GM21367 (cell line): ENCODE measurements at regions not wholly inside any gene's neighbourhood (a gene's known extent, or its start where the extent isn't known, plus 50 kb on each side); places are given as distances from the start of the nearest gene placed in this dataset.

Experiments
- ATAC-seq: cut with Tn5 transposase; IDR thresholded peaks from one replicate; pipeline ENCODE4 v1.9.1; 2021; ENCODE audit not compliant: unreplicated experiment

- no peak for ATAC-seq
Observed at GRCh38 chr1:88421997-88422396, 262.1 kb upstream of the PKN2 start.

GRCh38 chr1:88433556-88433955 is 250.5 kb upstream of the PKN2 start:
- no peak for ATAC-seq

- ATAC-seq, result no peak
Observed at GRCh38 chr1:88434836-88435235, 249.2 kb upstream of the PKN2 start.

DNA sequence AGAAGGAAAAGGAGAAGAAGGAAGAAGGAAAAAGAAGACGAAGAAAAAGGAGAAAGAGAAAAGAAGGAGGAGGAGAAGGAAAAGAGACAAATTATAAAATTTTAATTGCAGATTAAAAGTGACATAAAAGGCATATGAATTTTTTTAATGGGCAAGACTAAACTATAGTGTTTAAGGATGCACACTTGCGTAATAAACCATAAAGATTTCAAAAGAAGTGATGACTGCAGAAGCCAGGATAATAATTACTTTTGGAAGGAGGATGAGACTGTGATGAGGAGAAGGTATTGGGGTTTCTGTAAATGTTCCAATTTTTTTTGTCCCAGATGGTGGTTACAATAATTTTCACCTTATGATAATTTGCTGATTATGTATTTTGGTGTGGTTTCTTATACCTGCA is 243.1 kb upstream of the PKN2 start:
- no peak for ATAC-seq

DNA sequence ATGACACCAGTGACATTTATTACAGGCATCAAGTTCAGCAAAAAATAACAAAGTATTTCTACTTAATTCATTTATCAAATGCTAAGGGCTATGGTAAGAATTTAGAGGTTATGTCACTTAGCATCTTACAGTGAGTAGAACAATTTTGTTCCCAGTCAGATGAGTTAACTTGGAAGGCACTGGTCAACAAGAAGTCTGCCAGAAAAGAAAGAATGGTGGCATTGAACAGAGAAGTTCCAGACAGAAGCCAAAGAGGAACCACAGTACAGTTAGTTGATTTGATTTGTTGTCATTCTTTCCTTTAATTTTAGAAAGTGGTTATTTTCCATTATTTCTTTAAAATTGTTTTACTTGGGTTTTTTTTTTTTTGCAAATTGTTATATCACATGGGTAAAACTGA is 232.2 kb upstream of the PKN2 start:
- no peak for ATAC-seq

- no peak for ATAC-seq
Observed at GRCh38 chr1:88453295-88453694, 230.8 kb upstream of the PKN2 start.

DNA sequence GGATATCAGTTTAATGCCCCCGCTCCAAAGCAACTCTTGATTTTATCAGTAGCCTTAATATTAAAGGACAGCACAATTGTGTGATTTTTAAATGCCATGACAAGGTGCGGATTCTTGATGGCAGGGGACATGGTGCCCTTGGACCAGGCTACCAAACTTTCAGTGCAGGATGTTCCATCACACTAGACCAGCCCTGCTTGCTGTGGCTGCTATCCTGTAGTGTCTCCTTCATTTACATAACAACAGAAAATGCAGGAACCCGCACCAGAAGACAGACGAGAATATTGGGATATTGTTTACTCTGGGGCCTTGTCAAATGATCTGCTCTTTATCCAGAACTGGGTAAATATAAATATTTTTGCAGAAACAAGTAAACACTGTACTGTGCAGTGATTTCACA is 229.3 kb upstream of the PKN2 start:
- no peak for ATAC-seq

DNA sequence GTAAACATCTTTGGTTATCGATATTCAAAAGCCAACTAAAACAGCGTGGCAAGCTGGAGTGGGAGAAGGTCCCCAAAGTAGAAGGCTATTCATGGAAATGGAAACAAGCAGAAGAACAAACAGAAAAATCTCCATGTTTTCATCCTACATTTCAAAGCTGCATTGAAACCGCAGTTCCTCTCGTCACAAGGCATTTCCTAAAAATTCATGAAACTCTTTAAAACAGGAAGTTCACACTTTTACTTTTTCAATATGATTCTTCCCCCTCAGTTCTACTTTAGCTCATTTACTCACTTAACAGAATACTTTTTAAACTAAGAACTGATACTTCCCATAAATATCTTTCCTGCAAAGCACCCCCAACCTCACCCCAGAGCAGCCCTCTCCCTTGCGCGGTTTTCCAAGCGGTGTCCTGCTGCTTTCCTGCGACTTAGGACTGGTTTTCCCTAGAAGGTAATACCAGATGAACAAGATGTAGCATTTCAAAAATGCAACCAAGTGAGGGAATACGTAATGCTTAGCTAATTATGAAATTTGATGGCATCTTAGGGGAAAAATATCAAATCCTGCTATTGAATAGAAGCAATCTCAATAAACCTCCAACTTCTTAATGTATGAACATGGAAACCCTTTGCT is 228.3 kb upstream of the PKN2 start:
- ATAC-seq, result no peak

DNA sequence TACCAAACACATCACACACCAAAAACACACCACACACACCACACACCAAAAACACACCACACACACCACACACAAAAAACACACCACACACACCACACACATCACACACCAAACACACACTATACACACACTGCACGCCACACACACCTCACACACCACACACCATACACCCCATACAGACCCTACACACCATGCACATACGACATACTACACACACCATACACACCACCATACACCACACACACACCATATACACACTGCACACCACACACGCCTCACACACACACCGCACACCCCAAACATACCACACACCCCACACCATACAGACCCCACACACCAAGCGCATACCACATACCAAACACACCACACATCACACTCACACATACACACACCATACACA is 226.9 kb upstream of the PKN2 start:
- no peak for ATAC-seq

- no peak for ATAC-seq
Observed at GRCh38 chr1:88461007-88461406, 223.1 kb upstream of the PKN2 start.

- no peak for ATAC-seq
Observed at GRCh38 chr1:88462096-88462487, 222.0 kb upstream of the PKN2 start.

DNA sequence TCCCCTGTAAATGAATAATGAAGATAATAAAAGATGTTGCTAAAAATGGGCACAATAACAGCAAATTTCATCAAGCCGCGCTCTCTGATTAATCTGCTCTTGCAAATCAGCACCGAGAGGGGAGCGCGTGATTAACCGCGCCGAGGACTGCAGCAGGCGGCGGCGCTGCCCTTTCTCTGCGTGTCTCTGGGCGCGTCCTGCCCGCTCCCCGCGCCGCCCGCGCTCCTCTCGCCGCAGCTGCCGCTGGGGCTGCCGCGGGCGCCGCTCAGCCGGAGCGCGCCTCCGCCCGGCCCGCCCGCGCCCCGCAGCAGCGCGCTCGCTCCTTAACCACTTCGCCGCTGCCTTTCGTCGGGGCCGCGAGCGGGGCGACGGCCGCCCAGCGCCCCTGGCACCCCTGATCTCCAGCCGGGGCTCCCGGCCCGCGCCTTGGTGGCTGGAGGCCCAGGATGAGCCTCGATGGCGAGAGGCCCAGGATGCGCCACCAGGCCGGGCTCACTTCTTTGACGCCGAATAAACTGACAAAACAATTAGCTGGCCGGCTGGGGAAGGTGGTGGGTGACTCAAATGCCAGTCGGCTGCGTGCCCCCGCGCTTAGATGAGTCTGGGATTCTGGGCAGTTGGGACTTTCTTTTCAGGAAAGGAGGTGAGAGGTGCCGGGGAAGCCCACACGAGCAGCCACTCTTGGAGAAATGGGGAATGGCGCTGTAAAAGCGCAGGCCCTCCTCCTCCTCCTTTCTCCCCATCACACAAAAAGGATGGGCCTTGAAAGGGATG is 221.4 kb upstream of the PKN2 start:
- no peak for ATAC-seq

GRCh38 chr1:88463401-88463985 is 220.6 kb upstream of the PKN2 start:
- no peak for ATAC-seq

DNA sequence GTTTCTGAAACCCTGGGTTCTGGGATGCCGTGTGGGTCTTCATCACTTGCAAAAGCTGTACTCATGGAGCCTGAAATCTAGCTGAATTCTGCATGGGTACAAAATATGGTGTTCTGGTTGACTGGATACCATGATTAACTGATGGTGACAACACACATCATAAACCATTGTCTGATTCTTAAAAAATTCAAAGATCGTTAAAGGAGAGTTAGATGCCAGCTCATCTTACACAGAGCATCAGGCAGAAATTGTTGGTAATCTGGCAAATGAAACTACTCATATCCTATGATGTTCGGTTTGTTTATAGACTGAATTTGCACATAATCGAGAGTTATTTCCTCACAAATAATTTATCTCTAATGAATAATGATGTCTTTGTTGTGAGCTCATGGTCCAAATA is 218.1 kb upstream of the PKN2 start:
- no peak for ATAC-seq

DNA sequence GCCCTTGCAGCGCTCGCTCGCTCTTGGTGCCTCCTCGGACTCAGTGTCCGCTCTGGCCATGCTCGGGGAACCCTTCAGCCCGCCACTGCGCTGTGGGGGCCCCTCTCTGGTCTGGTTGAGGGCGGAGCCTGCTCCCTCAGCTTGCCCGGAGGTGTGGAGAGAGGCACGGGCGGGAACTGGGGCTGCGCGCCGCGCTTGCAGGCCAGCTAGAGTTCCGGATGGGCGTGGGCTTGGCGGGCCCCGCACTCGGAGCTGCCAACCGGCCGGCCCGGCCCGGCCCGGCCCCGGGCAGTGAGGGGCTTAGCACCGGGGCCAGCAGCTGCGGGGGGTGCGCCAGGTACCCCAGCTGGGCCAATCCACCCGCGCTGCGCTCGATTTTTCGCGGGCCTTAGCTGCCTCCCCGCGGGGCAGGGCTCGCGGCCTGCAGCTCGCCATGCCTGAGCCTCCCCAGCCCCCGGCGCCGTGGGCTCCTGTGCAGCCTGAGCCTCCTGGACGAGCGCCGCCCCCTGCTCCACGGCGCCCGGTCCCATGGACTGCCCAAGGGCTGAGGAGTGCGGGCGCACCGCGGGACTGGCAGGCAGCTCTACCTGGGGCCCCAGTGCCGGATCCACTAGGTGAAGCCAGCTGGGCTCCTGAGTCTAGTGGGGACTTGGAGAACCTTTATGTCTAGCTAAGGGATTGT is 217.0 kb upstream of the PKN2 start:
- ATAC-seq, result no peak

DNA sequence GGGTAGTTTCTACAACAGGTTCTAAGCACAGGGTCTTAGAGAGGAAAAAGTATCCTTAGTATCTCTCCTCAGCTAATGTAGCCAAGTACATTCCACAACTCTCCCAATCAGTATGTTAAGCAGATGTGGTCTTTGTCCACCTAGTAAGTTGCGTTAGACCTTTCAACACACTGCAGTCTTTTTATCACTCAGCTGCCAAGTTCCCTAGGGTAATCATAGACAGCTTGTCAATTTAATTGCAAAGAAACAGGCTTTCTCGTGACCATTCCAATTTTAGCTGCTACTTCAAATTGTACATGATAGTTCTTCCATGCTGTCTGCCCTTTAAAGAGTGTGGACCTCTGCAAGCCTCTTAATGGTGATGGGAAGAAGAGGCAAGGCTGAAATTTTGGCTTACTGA is 211.8 kb upstream of the PKN2 start:
- no peak for ATAC-seq

DNA sequence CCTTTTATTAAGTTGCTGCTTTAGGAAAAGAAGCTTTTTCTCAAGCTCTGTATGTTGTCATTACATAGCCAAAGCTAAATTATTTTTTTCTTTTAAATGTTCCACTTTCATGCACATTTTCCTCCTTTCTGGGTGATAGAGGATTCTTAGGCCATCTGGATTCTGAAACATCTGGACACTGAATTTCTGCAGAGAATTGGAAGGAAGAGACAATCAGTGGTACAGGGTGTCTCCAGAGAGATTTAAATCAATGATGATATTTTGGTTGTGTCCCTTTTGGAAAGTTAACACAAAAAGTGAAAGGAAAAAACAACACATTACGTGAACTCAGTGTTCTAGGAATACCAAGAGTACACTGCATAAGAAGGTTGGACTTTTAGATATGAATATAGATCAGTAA is 211.4 kb upstream of the PKN2 start:
- no peak for ATAC-seq

- ATAC-seq, result no peak
Observed at GRCh38 chr1:88474555-88475304, 209.3 kb upstream of the PKN2 start.

DNA sequence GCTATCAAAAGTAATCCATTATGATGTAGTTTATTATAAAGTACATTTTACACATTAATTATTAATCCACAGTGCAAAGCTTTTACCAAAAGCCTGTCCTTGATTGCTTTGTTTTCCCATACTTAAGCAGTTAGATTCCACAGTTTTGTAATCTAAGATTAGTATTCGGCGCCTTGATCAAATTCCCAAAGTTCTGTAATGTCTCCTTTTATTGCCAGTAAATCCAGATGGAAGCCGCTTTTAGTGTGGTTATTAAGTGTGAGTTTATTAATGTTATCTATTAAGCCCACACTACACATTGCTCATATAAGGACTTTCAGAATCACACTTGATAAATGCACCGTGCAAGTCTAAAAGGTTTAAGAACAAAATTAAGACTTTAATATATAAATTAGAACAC is 199.2 kb upstream of the PKN2 start:
- ATAC-seq, result no peak

- no peak for ATAC-seq
Observed at GRCh38 chr1:88488237-88488636, 195.8 kb upstream of the PKN2 start.

- ATAC-seq, result no peak
Observed at GRCh38 chr1:88490676-88491075, 193.4 kb upstream of the PKN2 start.
